CD4-positive, CD25-positive, alpha-beta regulatory T cell (primary cell): ENCODE measurements at regions not wholly inside any gene's neighbourhood (a gene's known extent, or its start where the extent isn't known, plus 50 kb on each side); places are given as distances from the start of the nearest gene placed in this dataset.

Experiments used
- ATAC-seq, 2 donors: fragments of 150-1000 bp; cut with Tn5 transposase; one replicate each; pipeline ENCODE4 v1.10.0; 2021; ENCODE audit warnings: low read depth in 2 of 2, moderate number of reproducible peaks in 2 of 2, moderate library complexity in 1 of 2
- DNase-seq, 3 donors: peaks; one replicate each; pipeline versions ENCODE4 v3.0.0 to v3.0.0-alpha.2; 2012 to 2022; ENCODE audit warnings: mixed read lengths in 1 of 3
- H3K27ac ChIP-seq: one replicate; pipeline ENCODE4 v1.7.0; 2013; ENCODE audit warnings: mild to moderate bottlenecking, low read length; ENCODE audit not compliant: insufficient read depth, poor library complexity, severe bottlenecking
- H3K27me3 ChIP-seq: one replicate; pipeline ENCODE4 v1.7.0; 2013; ENCODE audit warnings: low read length; ENCODE audit not compliant: control insufficient read depth, insufficient read depth
- H3K36me3 ChIP-seq: one replicate; pipeline ENCODE4 v1.7.0; 2013; ENCODE audit warnings: mild to moderate bottlenecking, low read length, moderate library complexity; ENCODE audit not compliant: control insufficient read depth, insufficient read depth
- H3K4me1 ChIP-seq: 2 replicates; pipeline ENCODE4 v1.7.0; 2013; ENCODE audit warnings: mild to moderate bottlenecking, low read length; ENCODE audit not compliant: insufficient read depth, control insufficient read depth, poor library complexity, severe bottlenecking
- H3K4me3 ChIP-seq: one replicate; pipeline ENCODE4 v1.7.0; 2013; ENCODE audit warnings: low read depth, mild to moderate bottlenecking, low read length, moderate library complexity
- H3K9me3 ChIP-seq, 2 experiments: 1 replicate in 1 of 2; 2 replicates in 1 of 2; pipeline ENCODE4 v1.7.0; 2013; ENCODE audit warnings: low read length in 2 of 2, mild to moderate bottlenecking in 1 of 2, moderate library complexity in 1 of 2; ENCODE audit not compliant: control insufficient read depth in 2 of 2
- H3K27ac Mint-ChIP-seq, 3 donors: one replicate each; pipeline ENCODE4 v1.8.0; 2020 to 2022; ENCODE audit warnings: mild to moderate bottlenecking in 3 of 3, mixed read lengths in 3 of 3, moderate library complexity in 2 of 3
- H3K27me3 Mint-ChIP-seq: one replicate; pipeline ENCODE4 v1.8.0; 2022; ENCODE audit warnings: mild to moderate bottlenecking, mixed read lengths
- H3K36me3 Mint-ChIP-seq: one replicate; pipeline ENCODE4 v1.8.0; 2020; ENCODE audit warnings: mixed read lengths
- H3K4me1 Mint-ChIP-seq, 4 donors: one replicate each; pipeline ENCODE4 v1.8.0; 2020 to 2022; ENCODE audit warnings: mixed read lengths in 4 of 4, mild to moderate bottlenecking in 1 of 4
- H3K4me3 Mint-ChIP-seq, 4 donors: one replicate each; pipeline ENCODE4 v1.8.0; 2020 to 2022; ENCODE audit warnings: mild to moderate bottlenecking in 4 of 4, mixed read lengths in 4 of 4, moderate library complexity in 3 of 4
- H3K9me3 Mint-ChIP-seq, 7 donors: one replicate each; pipeline ENCODE4 v1.8.0; 2020 to 2022; ENCODE audit warnings: mixed read lengths in 7 of 7, mild to moderate bottlenecking in 3 of 7, moderate library complexity in 2 of 7

GRCh38 chr20:48176139-48176538, 390.9 kb upstream of the SULF2 start:
- peaks cover 12% of the 10 kb centered on the region for H3K27me3 Mint-ChIP-seq
- no peaks in the 10 kb centered on the region for H3K4me1 Mint-ChIP-seq
- Histone ChIP-seq H3K27me3 (peaks cover 2% of the 10 kb centered on the region), H3K4me1 (no peaks in the 10 kb centered on the region), H3K9me3 (no peaks in the 10 kb centered on the region), H3K4me3 (no peak overlapping the region), H3K36me3 (no peaks in the 10 kb centered on the region), H3K27ac (no peak overlapping the region)
- no peaks in the 10 kb centered on the region for H3K36me3 Mint-ChIP-seq
- no peak for ATAC-seq
- DNase-seq = no peak
- H3K9me3 Mint-ChIP-seq = peaks cover 0 to 7% (median 2%) of the 10 kb centered on the region in 7 donors
- H3K4me3 Mint-ChIP-seq = no peak overlapping the region
- no peak overlapping the region for H3K27ac Mint-ChIP-seq

GRCh38 chr20:48175261-48175660, 390.0 kb upstream of the SULF2 start:
- Mint-ChIP-seq H3K4me3 (no peak overlapping the region), H3K9me3 (peaks cover 0 to 7% (median 2%) of the 10 kb centered on the region in 7 donors), H3K4me1 (no peaks in the 10 kb centered on the region), H3K27ac (no peak overlapping the region), H3K36me3 (no peaks in the 10 kb centered on the region), H3K27me3 (peaks cover 10% of the 10 kb centered on the region)
- DNase-seq (no peak), ATAC-seq (no peak)
- Histone ChIP-seq H3K36me3 (no peaks in the 10 kb centered on the region), H3K4me1 (no peaks in the 10 kb centered on the region), H3K27me3 (peaks cover 2% of the 10 kb centered on the region), H3K9me3 (no peaks in the 10 kb centered on the region), H3K4me3 (no peak overlapping the region), H3K27ac (no peak overlapping the region)

- Histone ChIP-seq H3K36me3 (no peaks in the 10 kb centered on the region), H3K4me3 (no peak overlapping the region), H3K27me3 (peaks cover 2% of the 10 kb centered on the region), H3K27ac (no peak overlapping the region), H3K9me3 (no peaks in the 10 kb centered on the region), H3K4me1 (no peaks in the 10 kb centered on the region)
- peaks cover 0 to 7% (median 2%) of the 10 kb centered on the region in 7 donors for H3K9me3 Mint-ChIP-seq
- H3K4me3 Mint-ChIP-seq = no peak overlapping the region
- no peak for DNase-seq
- H3K27ac Mint-ChIP-seq = no peak overlapping the region
- ATAC-seq = no peak
- H3K36me3 Mint-ChIP-seq = no peaks in the 10 kb centered on the region
- peaks cover 9% of the 10 kb centered on the region for H3K27me3 Mint-ChIP-seq
- H3K4me1 Mint-ChIP-seq = no peaks in the 10 kb centered on the region
Measured at GRCh38 chr20:48172357-48172702, 387.0 kb upstream of the SULF2 start.

GRCh38 chr20:48171626-48172356, 386.5 kb upstream of the SULF2 start:
- no peak overlapping the region for H3K27ac Mint-ChIP-seq

GRCh38 chr20:48171071-48171470, 385.8 kb upstream of the SULF2 start:
- H3K4me3 ChIP-seq = no peak overlapping the region
- DNase-seq (no peak), ATAC-seq (no peak)
- no peak overlapping the region for H3K27ac ChIP-seq
- Mint-ChIP-seq H3K27me3 (peaks cover 9% of the 10 kb centered on the region), H3K4me1 (no peaks in the 10 kb centered on the region), H3K36me3 (no peaks in the 10 kb centered on the region), H3K27ac (no peak overlapping the region), H3K9me3 (peaks cover 0 to 7% (median 2%) of the 10 kb centered on the region in 7 donors), H3K4me3 (no peak overlapping the region)
- H3K27me3 ChIP-seq = no peaks in the 10 kb centered on the region
- no peaks in the 10 kb centered on the region for H3K4me1 ChIP-seq
- H3K9me3 ChIP-seq = no peaks in the 10 kb centered on the region
- H3K36me3 ChIP-seq = no peaks in the 10 kb centered on the region

More at GRCh38 chr20:48171626-48172356, 386.5 kb upstream of the SULF2 start:
- Mint-ChIP-seq H3K4me3 (no peak overlapping the region), H3K9me3 (peaks cover 0 to 7% (median 2%) of the 10 kb centered on the region in 7 donors), H3K4me1 (no peaks in the 10 kb centered on the region), H3K36me3 (no peaks in the 10 kb centered on the region), H3K27me3 (peaks cover 9% of the 10 kb centered on the region)
- H3K4me3 ChIP-seq = no peak overlapping the region
- ATAC-seq (no peak), DNase-seq (no peak)
- H3K4me1 ChIP-seq = no peaks in the 10 kb centered on the region
- H3K27me3 ChIP-seq = no peaks in the 10 kb centered on the region
- H3K27ac ChIP-seq = no peak overlapping the region
- H3K36me3 ChIP-seq = no peaks in the 10 kb centered on the region
- no peaks in the 10 kb centered on the region for H3K9me3 ChIP-seq

GRCh38 chr20:48170625-48171024, 385.3 kb upstream of the SULF2 start:
- no peaks in the 10 kb centered on the region for H3K36me3 Mint-ChIP-seq
- no peak for ATAC-seq
- H3K4me3 ChIP-seq = no peak overlapping the region
- no peak for DNase-seq
- H3K27ac Mint-ChIP-seq = no peak overlapping the region
- H3K4me1 ChIP-seq = no peaks in the 10 kb centered on the region
- H3K36me3 ChIP-seq = no peaks in the 10 kb centered on the region
- no peaks in the 10 kb centered on the region for H3K9me3 ChIP-seq
- peaks cover 0 to 7% (median 2%) of the 10 kb centered on the region in 7 donors for H3K9me3 Mint-ChIP-seq
- H3K27me3 ChIP-seq = no peaks in the 10 kb centered on the region
- no peaks in the 10 kb centered on the region for H3K4me1 Mint-ChIP-seq
- peaks cover 5% of the 10 kb centered on the region for H3K27me3 Mint-ChIP-seq
- H3K27ac ChIP-seq = no peak overlapping the region
- no peak overlapping the region for H3K4me3 Mint-ChIP-seq

GRCh38 chr20:48169650-48170225, 384.5 kb upstream of the SULF2 start:
- ATAC-seq (no peak), DNase-seq (no peak)
- Mint-ChIP-seq H3K4me3 (no peak overlapping the region), H3K36me3 (no peaks in the 10 kb centered on the region), H3K9me3 (peaks cover 0 to 7% (median 2%) of the 10 kb centered on the region in 7 donors), H3K27ac (no peak overlapping the region), H3K4me1 (no peaks in the 10 kb centered on the region), H3K27me3 (peaks cover 4% of the 10 kb centered on the region)
- Histone ChIP-seq H3K36me3 (no peaks in the 10 kb centered on the region), H3K4me3 (no peak overlapping the region), H3K27ac (no peak overlapping the region), H3K27me3 (no peaks in the 10 kb centered on the region), H3K4me1 (no peaks in the 10 kb centered on the region), H3K9me3 (no peaks in the 10 kb centered on the region)
